ENCODE measurements at regions not wholly inside any gene's neighbourhood (a gene's known extent, or its start where the extent isn't known, plus 50 kb on each side); places are given as distances from the start of the nearest gene placed in this dataset.
"Not testable (repeated sequence)": the region's sequence is repeated elsewhere in the genome, so short reads cannot be mapped to it uniquely, and the experiment has no call there.

DNA sequence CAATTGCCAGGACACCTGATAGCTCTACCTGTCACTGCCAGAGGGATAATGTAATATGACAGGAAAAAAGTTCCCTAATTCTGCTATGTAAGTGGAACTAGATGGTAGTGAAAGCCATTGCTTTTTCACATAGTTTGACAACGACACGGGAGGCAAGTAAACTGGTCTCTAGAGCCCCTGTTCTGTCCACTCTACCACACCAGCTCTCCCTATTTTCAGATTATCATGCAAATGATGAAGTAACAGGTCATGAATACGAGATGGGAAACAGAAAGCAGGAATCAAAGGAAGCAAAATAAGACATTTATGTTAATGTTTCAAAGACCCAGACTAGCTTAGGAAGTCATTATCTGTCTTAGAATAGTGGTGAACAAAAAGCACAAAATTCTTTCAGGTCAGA is 56.2 kb downstream of the TAF11L14 start:
- DNase-seq, result no peak

DNA sequence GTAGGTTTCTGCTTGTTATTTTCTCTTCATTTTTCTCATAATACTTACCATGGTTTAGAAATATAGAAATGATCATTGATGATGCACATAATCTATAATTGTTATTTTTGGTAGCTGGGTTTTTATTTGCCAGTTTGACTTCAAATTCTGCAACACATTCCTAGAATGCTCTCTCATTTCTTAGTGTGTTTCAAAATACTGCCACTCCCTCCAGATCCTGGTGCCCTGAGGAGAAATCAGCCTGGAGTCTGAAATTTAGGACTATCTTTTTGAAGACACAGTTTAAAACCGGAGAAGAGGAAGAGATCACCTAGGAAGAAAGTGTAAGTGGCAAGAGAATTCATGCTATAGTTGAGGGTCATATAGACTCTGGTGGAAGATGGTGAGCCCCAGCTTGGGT is 57.5 kb downstream of the TAF11L14 start:
- DNase-seq, result no peak

DNA sequence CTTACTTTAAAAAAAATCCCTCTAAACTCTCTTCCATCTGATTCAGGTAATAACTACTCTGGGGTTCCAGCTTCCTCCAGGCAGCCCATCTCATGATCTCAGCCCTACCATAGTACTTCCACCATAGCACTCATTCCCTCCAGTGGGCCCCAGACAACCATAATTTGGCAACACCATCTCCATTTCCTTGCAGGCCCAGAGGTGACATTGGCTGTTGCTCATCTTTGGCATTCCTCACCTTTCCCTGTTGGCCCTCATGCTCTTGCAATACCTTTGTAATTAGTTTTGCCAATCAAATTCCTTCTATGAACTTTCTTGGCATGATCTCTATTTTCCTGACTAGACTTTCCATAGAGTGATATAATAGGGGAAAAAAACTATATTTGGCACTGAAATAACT is 60.1 kb downstream of the TAF11L14 start:
- DNase-seq, result no peak

DNA sequence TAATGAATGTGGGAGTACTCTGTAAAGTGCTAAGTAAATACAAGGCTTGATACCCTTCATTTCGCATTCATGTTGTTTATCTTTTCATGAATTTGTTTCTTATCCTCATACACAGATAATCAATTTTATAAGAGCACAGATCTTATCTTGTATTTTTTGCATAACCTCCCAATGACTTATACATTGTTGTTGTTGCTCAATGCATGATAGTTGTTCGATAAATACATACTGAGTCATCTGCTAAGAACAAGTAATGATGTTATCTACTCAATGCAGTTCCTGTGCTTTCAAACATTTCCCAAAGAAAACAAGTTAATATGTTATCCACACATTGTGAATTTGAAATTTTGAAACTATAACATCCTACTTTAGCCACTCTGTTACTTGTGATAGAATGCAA is 60.7 kb downstream of the TAF11L14 start:
- DNase-seq, result no peak

DNA sequence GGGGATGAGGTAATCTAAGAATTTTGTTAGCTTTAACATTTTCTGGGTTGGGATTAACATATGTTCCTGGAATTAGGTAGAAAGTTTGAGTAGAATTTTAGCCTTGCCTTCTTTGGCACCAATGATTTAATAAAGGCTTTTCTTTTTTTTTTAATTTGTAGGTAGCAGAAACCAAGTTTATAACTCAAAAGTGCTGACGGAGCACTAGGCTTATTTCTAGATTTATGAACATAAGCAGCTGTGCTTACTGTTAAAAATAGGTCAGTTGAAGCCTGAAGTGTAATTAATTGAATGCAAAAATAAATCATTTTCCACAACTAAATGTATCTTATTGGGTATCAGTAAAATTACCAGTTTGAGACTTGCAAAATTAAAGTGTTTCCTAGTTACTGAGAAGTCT is 62.4 kb downstream of the TAF11L14 start:
- no peak for DNase-seq

DNA sequence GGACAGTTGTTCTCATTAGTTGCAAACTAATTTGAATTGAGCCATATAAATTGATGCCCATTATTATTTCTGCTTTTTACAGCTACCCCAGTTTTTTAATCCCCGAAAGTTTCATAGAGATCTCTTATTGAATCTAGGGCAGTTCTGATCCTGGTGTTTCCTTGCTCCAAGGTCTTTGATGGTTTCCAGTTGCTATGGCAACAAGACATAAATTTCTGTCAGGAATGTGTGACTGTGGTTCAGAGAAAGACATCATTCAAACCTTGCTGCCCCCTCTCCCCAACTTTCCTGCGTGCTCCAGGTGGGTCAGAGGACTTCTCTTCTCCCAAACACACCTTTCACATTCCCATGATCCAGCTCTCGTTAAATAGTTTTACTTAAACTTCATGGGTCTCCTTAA is 63.4 kb downstream of the TAF11L14 start:
- no peak for DNase-seq

DNA sequence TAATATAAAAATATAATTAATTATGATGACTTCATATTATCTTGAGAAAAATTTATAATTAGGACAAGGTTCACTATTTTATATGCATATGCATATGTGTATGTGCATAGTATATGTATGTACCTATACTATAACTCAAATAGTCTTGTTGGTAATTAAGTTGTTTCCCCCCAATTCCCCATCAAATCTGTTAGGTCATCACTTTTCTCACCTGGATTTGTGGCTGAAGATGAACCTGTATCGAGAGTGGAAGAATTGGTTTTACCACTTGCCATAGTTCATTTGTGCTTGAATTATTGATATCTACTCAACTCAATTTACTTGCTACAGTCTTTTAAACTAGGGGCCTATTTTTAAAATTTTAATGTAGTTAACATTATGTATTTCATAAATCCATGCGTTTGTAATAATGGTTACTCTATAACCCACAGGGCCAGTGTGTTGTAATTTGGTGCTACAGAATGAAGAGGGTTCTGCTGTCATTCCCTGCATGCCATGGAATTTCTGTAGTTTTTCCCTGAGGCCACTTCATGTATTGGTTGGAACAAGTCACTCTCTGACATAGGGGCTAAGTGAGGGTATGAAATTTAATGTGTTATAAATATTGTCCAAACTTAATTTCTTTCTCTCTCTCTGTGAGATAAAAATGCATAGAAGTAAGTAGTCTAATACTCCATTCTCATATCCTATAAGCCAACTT is 74.9 kb downstream of the TAF11L14 start:
- no peak for DNase-seq

DNA sequence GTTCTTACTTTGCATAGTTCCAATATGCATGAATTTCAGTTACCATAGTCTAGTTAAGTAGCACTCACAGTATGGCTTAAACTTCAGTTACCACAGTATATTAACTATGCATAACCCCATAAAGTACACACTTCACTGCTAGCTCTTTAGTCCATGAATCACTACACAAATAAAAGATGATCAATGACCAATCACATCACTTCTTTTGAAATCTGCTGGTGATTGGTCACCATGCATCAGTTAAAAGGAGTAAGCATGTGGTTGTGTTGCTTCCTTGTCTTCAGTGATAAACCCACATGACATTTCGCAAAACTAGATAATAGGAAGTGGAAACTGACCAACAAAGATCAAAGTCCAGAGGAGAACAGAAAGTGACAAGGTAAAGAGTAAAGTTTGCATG is 79.0 kb downstream of the TAF11L14 start:
- DNase-seq, result no peak

DNA sequence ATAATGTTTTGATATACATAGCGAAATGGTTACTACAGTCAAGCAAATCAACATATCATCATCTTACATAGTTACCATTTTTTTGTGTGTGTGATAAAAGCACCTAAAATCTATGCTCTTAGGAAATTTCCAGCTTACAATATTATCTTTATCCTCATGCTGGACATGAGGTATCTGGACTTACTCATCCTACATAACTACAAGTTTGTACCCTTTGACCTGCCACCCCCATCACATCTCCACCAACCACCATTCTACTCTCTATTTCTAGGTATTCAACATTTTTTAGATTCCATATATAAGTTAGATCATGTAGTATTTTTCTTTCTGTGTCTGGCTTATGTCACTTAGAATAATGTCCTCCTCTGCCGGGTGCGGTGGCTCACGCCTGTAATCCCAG is 79.9 kb downstream of the TAF11L14 start:
- DNase-seq, result no peak

DNA sequence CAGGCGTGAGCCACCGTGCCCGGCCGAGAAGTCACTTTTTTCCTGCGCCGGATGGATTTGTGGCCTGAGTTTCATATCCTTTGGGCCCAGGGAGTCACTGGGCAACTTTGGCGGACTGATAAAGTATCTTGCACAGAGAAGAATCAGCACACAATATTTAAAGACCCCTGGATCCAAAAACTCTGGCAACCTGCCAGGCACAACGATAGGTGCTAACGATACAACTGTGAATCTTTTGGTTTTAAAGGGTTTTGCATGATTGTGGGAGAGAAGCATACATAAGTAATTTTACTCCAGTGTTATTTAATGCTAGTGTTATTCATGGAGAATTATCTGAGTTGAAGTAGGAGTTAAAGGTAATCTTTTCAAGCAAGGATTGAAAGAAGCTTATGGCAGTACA is 85.3 kb downstream of the TAF11L14 start:
- no peak for DNase-seq

DNA sequence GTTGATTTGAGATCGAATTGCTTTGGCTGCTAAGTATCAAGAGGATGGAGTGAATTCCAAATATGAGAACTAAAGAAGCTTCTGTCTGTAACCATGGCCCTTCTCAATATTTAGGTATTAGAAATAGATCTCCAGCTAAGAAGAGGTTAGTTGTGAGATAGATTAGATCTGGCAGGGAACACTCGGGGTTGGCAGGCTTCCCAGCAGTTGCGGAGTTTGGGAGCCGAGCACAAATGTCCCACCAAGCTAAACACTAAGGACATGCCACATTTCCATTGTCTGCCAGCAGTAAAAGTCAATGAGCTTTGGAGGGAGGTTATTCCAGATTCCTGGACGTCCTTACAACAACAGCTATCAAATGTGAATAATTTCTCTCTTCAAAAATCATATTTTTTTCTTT is 85.8 kb downstream of the TAF11L14 start:
- no peak for DNase-seq

DNA sequence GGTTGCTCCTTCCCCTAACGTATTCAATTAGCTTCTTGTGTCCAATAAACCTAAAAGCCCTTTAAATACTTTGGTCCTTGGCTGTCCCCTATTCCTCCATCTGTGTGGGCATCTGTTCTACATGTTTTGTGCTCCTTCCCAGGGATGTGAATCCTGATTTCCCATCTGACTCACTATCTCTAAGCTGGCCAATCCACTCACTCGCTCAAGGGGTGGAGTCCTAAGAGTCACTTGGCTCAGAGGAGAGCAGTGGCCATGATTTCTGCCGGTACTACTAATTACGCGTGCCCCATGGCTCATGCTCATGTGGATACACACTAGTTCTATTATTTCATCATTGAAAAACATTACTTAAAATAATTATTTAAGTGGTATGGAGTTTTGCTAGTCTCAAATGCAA is 89.6 kb downstream of the TAF11L14 start:
- DNase-seq, result no peak

DNA sequence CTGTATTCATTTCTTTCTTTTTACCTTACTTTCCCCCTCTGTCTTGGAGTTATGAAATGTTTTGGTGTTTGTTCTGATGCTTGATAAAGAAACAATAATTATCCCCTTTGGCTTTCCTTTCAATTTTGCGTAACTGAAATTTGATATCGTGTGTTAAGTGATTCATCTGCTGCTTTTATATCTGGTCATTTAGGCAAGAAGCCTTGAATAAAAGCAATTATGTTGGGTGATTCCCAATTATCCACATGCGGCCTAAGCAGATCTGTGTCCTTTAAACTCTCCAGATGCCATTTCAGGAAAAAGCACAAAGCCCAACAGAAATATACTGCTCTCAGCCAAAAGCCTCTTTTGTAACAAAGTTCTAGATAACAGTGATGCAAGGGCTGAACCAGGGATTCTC is 92.8 kb downstream of the TAF11L14 start:
- DNase-seq, result no peak

DNA sequence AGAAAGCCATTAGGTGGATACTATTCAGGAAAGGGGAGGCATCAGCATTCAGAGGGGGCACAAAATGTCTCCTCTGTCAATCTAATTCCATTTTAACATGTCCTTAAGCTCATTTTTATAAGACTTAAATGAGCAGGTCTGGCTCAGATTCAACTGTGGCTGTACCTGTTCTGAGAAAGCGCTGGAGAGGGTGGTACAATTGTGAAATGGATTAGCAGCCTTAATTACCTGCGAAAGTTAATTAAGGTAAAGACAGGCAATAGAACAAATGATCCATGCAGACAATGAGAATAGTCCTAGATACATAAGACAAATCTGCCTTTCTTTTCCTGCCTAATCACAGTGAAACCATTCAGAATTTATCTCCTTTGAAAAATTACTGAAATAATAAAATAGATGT is 96.2 kb downstream of the TAF11L14 start:
- no peak for DNase-seq

DNA sequence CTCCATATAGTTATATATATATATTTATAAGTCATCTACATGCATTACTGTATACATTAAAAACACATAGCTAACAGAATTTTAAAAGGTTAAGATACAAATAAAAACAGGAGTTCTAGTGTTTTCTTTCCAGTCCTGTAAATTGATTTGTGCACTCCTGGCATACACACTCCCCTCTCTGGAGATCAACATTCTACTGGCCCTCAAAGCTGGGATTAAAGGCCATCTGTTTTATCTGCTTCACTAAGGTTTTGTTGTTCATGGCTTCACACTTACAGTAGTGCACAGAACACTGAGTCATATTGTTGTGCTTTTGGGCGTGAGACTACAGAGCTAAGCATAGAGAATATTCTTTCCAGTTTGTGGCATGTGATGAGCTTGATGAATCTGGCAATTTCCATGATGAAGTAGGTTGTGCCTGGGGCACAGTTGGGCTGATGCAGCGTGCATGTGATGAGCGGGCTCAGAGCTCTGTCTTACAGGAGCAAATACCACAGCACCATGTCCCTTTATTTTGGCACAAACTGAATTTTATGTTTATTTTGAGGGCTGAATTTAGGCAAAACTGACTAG is 98.2 kb downstream of the TAF11L14 start:
- no peak for DNase-seq

DNA sequence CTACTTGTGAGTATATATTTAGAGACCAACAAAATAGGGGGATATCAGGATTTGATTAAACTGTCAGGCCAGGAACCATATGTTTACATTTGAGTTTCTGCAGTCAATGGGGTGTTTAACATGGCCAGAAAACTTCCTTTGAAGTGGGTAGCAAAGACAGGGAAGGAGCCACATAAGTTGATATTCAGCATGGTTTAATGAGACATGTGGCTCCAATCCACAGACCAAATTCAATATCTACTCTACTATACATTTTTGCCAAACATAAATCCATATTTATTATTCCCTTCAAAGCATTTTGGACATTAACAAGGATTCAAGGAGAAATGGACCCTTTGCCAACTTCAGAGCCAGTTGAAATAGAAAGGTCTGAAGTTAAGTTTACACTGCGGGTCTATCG is 99.8 kb downstream of the TAF11L14 start:
- no peak for DNase-seq

DNA sequence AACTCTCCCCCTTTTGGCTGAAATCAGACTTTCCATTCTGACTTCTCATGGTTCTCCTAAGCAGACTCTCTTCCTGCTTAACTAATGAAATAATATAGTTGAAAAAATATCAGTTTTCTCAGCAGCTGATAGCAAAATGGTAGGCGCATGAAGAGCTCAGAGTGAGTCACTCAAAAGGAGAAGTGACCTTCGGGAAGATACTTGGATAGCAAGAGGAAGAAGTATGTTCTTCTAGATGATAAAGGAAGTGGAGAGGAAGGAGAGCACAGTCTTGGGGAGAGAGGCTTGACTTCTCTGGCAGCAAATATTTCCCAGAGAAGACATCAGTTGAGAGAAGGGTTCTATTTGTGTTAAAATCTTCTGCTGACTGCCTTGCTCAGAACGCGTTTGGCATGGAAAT is 101.5 kb downstream of the TAF11L14 start:
- DNase-seq, result no peak

DNA sequence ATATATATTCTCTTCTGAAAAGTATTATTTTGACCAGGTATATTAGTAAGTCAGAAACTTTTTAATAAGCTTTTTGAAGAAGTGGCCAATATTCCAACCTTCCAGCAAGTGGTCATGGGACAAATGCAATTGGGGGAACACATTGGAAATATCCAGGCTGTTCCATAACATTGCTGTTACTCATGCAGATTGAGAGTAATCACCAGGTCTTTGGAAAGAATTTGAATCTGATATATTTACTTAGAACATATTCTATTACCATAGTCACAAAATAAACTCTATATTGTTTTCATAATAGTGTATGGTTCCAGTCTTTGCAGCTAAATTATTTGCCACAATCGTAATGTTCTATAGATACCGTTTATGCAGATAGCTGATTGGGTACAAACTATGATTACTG is 102.8 kb downstream of the TAF11L14 start:
- no peak for DNase-seq

DNA sequence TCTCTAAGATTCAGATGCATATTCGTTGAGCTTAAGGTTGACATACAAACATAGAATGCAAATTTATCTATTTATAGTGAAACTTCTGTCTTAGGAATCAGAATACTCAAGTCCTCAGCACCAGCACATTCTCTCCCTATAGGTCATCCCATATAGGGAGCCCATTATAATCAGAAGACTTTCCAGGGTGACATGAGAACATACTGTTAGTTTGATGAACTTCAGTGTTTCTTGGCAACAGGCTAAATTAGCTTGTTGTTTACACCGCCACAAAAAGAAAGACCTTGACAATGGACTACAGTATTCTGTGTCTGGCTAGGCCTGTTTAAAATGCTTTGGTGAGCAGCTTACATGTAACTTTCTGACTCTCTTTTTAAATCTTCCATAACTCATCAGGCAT is 104.2 kb downstream of the TAF11L14 start:
- no peak for DNase-seq

DNA sequence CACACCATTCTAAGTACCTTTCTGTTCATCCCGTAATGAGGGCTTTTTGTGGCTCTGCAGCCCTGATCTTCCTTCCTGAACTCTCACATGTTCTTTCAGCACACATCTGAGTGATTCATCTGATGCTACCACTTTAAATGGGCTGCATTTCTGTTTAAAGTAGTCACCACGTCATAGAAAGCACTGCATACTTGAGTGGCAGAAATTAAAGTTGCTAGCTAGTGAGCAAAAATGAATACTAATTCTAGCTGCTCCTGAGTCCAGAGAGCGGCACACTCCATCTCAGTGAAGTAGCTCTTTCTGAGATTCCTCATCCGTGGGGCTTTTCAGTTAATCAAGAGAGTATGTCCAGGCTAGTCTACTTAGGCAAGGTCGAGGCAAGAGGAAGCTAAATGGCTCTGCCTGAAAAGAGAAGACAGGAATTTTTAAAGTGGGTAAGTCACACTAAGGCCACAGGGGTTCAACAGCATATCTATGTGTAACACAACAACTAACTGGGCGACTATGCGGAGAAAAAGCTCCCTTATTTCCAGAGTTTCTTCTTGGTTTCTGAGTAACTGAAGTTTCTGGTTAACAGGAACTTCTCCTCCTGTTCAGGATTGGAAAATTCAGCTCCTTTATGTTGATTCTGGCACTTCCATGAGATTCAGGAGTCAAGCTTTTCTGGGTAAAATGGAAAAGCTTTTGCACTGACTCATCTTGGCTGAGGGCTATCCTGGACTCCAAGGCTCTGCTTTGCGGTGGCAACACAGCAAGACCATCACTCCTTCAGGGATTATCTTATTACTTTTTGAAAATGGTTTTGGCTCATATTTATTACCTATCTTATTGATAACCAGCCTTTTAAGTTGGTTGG is 109.5 kb downstream of the TAF11L14 start:
- no peak for DNase-seq

DNA sequence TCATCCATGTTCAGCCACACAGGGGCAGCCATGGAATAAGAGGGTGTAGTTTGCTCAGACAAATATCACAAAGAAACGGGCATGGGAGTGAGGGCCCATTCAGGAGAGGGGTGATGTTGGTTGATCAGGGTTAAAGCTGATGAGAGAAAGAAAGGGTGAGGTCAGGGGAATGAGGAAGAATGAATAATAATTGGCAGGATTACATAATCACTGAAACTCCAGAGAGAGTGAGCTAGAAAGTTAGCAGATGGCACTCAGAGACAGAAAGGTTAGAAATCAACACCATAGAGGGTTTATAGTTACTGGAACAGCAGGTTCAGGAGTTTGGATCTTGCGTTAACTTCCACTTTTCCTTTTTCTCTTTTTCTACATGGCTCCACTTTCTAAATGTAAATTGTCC is 113.9 kb downstream of the TAF11L14 start:
- no peak for DNase-seq

DNA sequence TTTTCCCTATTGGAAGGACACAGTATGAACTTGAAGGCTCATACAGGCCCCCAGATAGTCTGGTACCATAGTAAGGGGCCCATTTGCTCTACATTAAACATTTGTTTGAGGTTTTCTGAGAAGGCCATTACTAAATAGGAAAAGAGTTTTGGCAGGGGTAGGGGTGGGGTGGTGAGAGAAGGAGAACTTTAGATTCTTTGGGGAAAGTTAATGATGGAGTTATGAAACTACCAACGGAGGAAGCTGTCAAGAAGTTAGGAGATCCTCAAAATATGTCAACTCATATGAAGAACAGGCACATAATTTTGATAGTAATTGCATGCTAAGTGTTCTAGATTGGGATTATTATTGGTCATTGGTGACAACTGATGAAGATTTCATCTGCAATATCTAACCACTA is 114.7 kb downstream of the TAF11L14 start:
- DNase-seq, result no peak

DNA sequence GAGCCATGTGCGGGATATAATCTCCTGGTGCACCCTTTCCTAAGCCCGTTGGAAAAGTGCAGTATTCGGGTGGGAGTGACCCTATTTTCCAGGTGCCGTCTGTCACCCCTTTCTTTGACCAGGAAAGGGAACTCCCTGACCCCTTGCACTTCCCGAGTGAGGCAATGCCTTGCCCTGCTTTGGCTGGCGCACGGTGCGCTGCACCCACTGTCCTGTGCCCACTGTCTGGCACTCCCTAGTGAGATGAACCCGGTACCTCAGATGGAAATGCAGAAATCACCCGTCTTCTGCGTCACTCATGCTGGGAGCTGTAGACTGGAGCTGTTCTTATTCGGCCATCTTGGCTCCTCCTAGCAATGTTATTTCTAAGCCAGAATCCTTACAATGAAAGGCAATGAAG is 121.1 kb downstream of the TAF11L14 start:
- not testable (repeated sequence) for DNase-seq

DNA sequence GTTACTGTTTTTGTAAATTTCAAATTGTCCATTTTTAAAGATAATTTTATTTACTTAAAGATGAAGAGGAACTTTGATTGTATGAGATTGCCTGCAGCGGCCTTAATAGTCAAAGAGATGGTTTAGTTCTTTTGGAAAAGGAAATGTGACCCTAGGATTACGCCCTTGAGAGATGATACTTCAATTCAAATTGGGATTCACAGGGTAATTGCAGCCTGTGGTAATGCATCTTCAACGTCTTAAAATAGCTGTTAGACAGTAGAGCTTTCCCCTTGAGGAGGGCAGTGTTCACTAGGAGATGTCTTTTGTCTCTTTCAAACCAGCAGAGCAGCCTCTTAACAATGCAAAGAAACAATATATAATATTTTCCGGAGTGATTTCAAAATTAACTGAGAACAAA is 127.1 kb downstream of the TAF11L14 start:
- DNase-seq, result no peak

Data from activated T-cell treated with anti-CD3 and anti-CD28 coated beads for 4 hours (primary cell).